ENCODE measurements at regions not wholly inside any gene's neighbourhood (a gene's known extent, or its start where the extent isn't known, plus 50 kb on each side); places are given as distances from the start of the nearest gene placed in this dataset.

DNA sequence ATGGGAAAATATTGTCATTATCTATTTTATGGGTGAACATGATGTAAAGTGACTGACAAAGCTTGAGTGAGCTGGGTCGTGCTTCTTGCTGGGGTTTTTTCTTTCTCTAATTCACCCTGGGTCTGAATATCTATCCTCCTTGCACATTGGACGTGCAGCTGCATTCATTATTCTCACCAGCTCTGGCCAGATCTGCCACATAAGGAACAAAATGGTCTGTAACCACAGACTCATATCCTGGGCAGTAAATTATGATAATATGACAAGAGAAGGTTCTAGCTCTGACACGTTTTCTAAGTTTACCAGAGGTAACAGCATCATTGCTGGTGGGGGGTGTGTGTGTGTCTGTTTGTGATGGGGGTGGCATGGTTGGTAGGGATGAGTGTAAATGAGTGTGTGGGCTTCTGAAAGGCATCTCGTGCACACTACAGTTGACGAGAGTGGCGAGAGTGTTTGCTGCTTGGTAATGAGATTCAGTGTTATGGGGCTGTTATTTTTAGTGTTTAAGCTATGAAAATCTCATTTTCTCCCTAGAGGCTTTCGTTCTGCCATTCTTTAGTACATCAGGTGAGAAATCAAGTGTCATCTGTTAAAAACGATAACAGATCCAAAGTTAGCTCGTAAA, 418.4 kb downstream of the PDCD6IP start:
- DNase-seq (ENCODE audit: low read depth, low spot score) (no peak), ATAC-seq (no peak)
- Histone ChIP-seq H3K4me3 (ENCODE audit: low read depth in 2 of 2, low read length in 2 of 2) (no peak overlapping the region), H3K27ac (ENCODE audit: low read length) (no peak overlapping the region), H3K27me3 (ENCODE audit: control insufficient read depth, insufficient read depth, low read length) (no peaks in the 10 kb centered on the region), H3K4me1 (ENCODE audit: control insufficient read depth, insufficient read depth, low read length) (no peaks in the 10 kb centered on the region; the same call in 1 of the 2 replicates), H3K9me3 (ENCODE audit: control insufficient read depth, insufficient read depth, low read depth, low read length) (no peaks in the 10 kb centered on the region), H3K36me3 (ENCODE audit: control insufficient read depth, insufficient read depth, low read length) (no peaks in the 10 kb centered on the region)
- in situ Hi-C loops (cut with HindIII; ENCODE audit: low pct_unique_long_range_greater_than_20kb, low sequenced_read_pairs), result no loop called here
- intact Hi-C loops (cut with micrococcal nuclease; ENCODE audit: unreplicated experiment), result no loop called here
- no TSS peak for BruUV-seq (replicated peaks)
- CTCF ChIA-PET, result no interaction called here
- TF ChIP-seq TCF7L2 (IDR thresholded peaks at IDR 0.05; ENCODE audit: low read depth, low read length), result no peak
- TF ChIP-seq SIN3A (IDR thresholded peaks at IDR 0.05; ENCODE audit: borderline replicate concordance, insufficient read depth, low read depth, low read length), result no peak
- TF ChIP-seq REST (IDR thresholded peaks at IDR 0.05; ENCODE audit: insufficient read depth in 1 of 2, low read depth in 2 of 2, low read length in 1 of 2), result no peak
- TF ChIP-seq POLR2AphosphoS5 (IDR thresholded peaks at IDR 0.05; ENCODE audit: low read depth, low read length), result no peak
- TF ChIP-seq, protein P1, sequence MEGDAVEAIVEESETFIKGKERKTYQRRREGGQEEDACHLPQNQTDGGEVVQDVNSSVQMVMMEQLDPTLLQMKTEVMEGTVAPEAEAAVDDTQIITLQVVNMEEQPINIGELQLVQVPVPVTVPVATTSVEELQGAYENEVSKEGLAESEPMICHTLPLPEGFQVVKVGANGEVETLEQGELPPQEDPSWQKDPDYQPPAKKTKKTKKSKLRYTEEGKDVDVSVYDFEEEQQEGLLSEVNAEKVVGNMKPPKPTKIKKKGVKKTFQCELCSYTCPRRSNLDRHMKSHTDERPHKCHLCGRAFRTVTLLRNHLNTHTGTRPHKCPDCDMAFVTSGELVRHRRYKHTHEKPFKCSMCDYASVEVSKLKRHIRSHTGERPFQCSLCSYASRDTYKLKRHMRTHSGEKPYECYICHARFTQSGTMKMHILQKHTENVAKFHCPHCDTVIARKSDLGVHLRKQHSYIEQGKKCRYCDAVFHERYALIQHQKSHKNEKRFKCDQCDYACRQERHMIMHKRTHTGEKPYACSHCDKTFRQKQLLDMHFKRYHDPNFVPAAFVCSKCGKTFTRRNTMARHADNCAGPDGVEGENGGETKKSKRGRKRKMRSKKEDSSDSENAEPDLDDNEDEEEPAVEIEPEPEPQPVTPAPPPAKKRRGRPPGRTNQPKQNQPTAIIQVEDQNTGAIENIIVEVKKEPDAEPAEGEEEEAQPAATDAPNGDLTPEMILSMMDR (IDR thresholded peaks at IDR 0.05), result no peak
- POLR2A ChIA-PET, result no interaction called here

DNA sequence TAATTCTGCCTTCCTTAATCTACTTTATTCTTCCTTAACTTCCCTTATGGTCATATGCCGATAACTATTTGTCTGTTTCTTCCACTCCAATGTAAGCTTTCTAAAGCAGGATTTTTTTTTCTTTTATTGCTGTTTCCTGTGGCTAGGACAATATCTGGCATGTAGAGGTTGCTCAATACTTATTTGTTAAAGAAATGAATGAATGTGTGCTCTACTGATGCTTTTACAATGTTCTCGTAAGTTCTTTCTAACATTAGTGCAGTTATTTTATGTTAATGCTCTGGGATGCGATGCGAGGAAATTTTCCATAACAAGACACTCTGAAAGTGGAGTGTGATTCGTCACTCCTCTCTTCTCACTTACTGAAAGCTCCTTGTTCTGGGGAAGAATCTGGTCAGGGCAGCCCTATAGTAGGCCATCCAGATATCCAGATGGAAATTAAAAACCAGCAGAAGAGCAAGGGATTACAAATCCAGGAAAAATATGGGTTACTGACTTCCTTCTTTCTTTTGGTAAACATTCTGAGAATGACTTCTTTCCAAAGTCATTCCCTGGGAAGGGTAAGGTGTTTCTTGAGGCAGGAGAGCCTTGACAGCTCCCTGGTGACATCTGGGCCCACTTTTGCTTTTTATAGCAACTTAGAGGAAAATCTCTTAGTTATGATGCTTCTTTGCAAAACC, 420.4 kb downstream of the PDCD6IP start:
- POLR2A ChIA-PET, result no interaction called here
- Histone ChIP-seq H3K4me3 (ENCODE audit: low read depth in 2 of 2, low read length in 2 of 2) (no peak overlapping the region), H3K36me3 (ENCODE audit: control insufficient read depth, insufficient read depth, low read length) (no peaks in the 10 kb centered on the region), H3K27ac (ENCODE audit: low read length) (no peak overlapping the region), H3K9me3 (ENCODE audit: control insufficient read depth, insufficient read depth, low read depth, low read length) (no peaks in the 10 kb centered on the region), H3K27me3 (ENCODE audit: control insufficient read depth, insufficient read depth, low read length) (no peaks in the 10 kb centered on the region), H3K4me1 (ENCODE audit: control insufficient read depth, insufficient read depth, low read length) (no peaks in the 10 kb centered on the region)
- TF ChIP-seq REST (IDR thresholded peaks at IDR 0.05; ENCODE audit: insufficient read depth in 1 of 2, low read depth in 2 of 2, low read length in 1 of 2) (no peak), SIN3A (IDR thresholded peaks at IDR 0.05; ENCODE audit: borderline replicate concordance, insufficient read depth, low read depth, low read length) (no peak), POLR2AphosphoS5 (IDR thresholded peaks at IDR 0.05; ENCODE audit: low read depth, low read length) (no peak), TCF7L2 (IDR thresholded peaks at IDR 0.05; ENCODE audit: low read depth, low read length) (no peak)
- TF ChIP-seq, protein P1 (IDR thresholded peaks at IDR 0.05), result no peak
- in situ Hi-C loops (cut with HindIII; ENCODE audit: low pct_unique_long_range_greater_than_20kb, low sequenced_read_pairs), result no loop called here
- BruUV-seq (replicated peaks), result no TSS peak
- intact Hi-C loops (cut with micrococcal nuclease; ENCODE audit: unreplicated experiment), result no loop called here
- ATAC-seq, result no peak
- CTCF ChIA-PET, result interaction anchor here (0.6 kb wide), 1 partner anchor 110 kb away, joined by 5 read pairs; no protein-coding TSS in a partner anchor
- DNase-seq (ENCODE audit: low read depth, low spot score), result no peak
